ENCODE measurements at regions not wholly inside any gene's neighbourhood (a gene's known extent, or its start where the extent isn't known, plus 50 kb on each side); places are given as distances from the start of the nearest gene placed in this dataset.

DNA sequence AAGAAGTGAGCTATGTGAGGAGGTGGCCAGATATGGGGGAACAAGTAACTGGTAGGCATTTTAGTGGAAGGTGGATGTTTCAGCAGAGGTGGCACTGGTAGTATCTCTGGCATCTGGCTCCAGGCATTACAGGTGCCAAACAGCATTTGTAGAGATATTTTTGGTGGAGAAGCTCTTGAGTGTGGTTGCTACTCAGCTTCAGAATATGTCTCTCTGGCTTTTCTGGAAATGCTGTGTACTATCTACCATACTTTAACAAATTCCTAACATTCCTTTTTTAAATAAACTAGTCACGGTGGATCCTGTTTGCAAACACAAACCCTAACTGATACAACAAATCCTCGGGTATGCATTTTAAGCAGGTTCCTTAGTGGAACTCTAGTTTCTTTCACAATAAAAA, 128.0 kb downstream of the BARX2 start:
- Histone ChIP-seq H3K27ac (ENCODE audit: low read length) (no peak overlapping the region), H3K36me3 (ENCODE audit: control insufficient read depth, insufficient read depth, low read length) (no peaks in the 10 kb centered on the region), H3K9me3 (replicated peaks; ENCODE audit: control insufficient read depth, low read depth, low read length) (no peaks in the 10 kb centered on the region), H3K27me3 (ENCODE audit: control insufficient read depth, insufficient read depth, low read length) (no peaks in the 10 kb centered on the region), H3K4me3 (ENCODE audit: low read length) (no peak overlapping the region), H3K4me1 (ENCODE audit: control insufficient read depth, insufficient read depth, low read length) (no peaks in the 10 kb centered on the region)
- WGBS (ENCODE audit: insufficient coverage), result no CpG with 5 or more reads among the region's 2 CpGs
- no peak for DNase-seq

DNA sequence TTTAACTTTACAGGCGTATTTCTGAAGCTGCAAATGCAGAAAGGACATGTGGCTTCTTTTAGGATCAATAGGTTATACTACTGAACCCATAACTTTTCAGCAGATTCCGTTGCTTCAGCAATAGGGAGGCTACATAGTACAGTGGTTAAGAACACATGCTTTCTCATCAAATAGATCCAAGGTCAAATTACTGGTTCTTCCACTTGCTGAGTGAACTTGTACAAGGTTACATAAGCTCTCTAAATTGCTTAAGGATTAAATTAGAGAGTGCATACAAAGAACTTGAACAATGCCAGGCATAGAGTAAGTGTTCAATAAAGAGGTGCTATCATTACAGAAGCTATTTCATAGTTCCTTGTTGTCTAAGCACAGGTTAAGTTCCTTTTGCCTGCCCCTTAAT, 129.6 kb downstream of the BARX2 start:
- Histone ChIP-seq H3K36me3 (ENCODE audit: control insufficient read depth, insufficient read depth, low read length) (no peaks in the 10 kb centered on the region), H3K4me3 (ENCODE audit: low read length) (no peak overlapping the region), H3K27ac (ENCODE audit: low read length) (no peak overlapping the region), H3K9me3 (replicated peaks; ENCODE audit: control insufficient read depth, low read depth, low read length) (no peaks in the 10 kb centered on the region), H3K4me1 (ENCODE audit: control insufficient read depth, insufficient read depth, low read length) (no peaks in the 10 kb centered on the region), H3K27me3 (ENCODE audit: control insufficient read depth, insufficient read depth, low read length) (no peaks in the 10 kb centered on the region)
- no CpG with 5 or more reads among the region's 2 CpGs for WGBS (ENCODE audit: insufficient coverage)
- DNase-seq, result no peak

DNA sequence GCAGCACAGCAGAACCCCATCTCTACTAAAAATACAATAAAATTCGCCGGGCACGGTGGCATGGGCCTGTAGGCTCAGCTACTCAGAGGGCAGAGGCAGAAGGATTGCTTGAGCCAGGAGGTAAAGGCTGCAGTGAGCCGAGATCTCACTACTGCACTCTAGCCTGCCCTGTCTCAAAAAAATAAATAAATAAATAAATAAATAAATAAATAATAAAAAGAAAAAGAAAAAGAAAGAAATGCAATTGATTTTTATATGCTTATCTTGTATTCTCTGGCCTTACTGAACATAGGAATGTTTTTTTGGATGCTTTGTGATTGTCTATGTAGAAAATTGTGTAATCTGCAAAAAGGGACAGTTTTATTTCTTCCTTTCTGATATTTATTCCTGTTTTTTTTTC, 132.5 kb downstream of the BARX2 start:
- Histone ChIP-seq H3K27me3 (ENCODE audit: control insufficient read depth, insufficient read depth, low read length) (no peaks in the 10 kb centered on the region), H3K36me3 (ENCODE audit: control insufficient read depth, insufficient read depth, low read length) (no peaks in the 10 kb centered on the region), H3K4me3 (ENCODE audit: low read length) (no peak overlapping the region), H3K27ac (ENCODE audit: low read length) (no peak overlapping the region), H3K4me1 (ENCODE audit: control insufficient read depth, insufficient read depth, low read length) (no peaks in the 10 kb centered on the region), H3K9me3 (replicated peaks; ENCODE audit: control insufficient read depth, low read depth, low read length) (no peaks in the 10 kb centered on the region)
- no peak for DNase-seq
- no CpG with 5 or more reads among the region's 4 CpGs for whole genome bisulfite sequencing (ENCODE audit: insufficient coverage)

DNA sequence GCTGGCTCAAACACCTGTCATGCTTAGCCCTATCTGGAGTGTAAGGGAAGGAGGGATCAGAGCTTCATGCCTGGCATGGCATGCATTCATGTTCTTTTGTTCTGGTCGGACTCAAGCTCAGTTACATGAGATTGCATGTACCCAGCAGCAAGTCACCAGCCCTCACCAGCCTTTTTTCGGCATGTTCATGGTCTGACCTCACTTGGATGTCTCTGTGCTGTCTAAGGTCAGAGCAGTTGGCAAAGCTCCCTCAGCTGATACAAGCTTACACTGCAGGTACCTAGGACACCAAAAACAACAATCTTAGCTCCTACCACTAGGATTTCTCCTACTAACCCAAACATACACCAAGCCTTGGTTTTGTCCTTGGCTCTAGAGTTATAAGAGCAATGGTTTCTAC, 152.6 kb downstream of the BARX2 start:
- 71% methylated on average over 2 of the region's 2 CpGs for WGBS (ENCODE audit: insufficient coverage)

DNA sequence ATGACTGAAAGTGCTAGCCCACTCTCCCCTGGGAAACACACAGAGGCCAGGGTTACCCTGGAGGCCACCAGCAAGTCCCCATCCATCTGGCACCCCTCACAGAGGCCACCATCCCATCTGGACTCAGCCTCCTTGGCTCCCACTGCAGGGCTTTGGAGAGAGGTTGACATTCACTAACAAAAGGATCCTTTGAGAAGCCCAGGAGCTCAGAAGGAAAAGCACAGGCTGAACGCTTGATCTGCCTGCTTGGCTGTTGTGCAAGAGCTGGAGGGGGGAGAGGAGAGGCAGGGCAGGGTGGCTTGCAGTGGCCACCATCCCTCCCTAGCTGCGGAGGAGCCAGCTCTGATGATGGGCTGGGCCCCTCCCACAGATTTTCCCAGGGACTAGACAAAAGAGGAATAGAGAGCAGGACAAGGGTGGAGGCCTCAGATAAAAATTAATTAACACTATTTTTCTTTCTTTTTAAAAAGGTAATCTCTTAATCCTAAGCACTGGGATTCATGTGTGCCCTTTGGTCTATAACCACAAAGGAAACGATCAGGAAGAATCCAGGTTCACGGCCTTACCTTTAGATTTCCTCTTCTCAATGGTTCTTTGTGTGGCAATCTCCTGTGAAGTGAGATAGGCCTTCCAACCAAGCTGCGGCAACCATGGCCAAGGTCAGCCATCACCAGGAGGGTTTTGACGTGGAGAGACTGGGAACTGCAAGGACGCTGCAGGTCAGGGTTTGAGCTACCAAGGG, 154.7 kb downstream of the BARX2 start:
- Histone ChIP-seq H3K27me3 (ENCODE audit: control insufficient read depth, insufficient read depth, low read length) (no peaks in the 10 kb centered on the region), H3K27ac (ENCODE audit: low read length) (no peak overlapping the region)
- 81% methylated on average over 6 of the region's 7 CpGs for WGBS (ENCODE audit: insufficient coverage)

More for the DNA sequence above, 152.6 kb downstream of the BARX2 start:
- H3K36me3 ChIP-seq (ENCODE audit: control insufficient read depth, insufficient read depth, low read length), result no peaks in the 10 kb centered on the region
- no peaks in the 10 kb centered on the region for H3K4me1 ChIP-seq (ENCODE audit: control insufficient read depth, insufficient read depth, low read length)
- DNase-seq, result no peak
- H3K27ac ChIP-seq (ENCODE audit: low read length), result no peak overlapping the region
- no peak overlapping the region for H3K4me3 ChIP-seq (ENCODE audit: low read length)
- H3K27me3 ChIP-seq (ENCODE audit: control insufficient read depth, insufficient read depth, low read length), result no peaks in the 10 kb centered on the region
- no peaks in the 10 kb centered on the region for H3K9me3 ChIP-seq (replicated peaks; ENCODE audit: control insufficient read depth, low read depth, low read length)

DNA sequence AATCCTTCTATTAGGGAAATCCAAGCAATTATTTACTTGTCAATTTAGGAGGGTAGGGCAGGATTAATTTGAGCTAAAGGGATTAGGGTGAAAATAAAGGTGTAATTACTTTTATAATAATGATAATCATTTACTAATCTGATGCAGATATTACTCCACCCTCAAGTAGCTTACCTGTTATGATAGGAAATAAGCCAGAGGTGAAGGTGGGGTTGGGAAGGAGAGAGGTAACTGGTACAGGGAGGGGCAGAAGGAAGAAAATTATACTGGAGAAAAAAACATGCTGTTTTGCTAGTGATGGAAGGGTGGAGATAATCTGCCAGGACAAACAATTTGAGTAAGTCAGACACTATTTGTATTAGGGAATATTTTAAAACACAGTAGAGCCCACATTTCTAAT, 157.7 kb downstream of the BARX2 start:
- Histone ChIP-seq H3K27me3 (ENCODE audit: control insufficient read depth, insufficient read depth, low read length) (no peaks in the 10 kb centered on the region), H3K27ac (ENCODE audit: low read length) (no peak overlapping the region), H3K4me1 (ENCODE audit: control insufficient read depth, insufficient read depth, low read length) (no peaks in the 10 kb centered on the region), H3K9me3 (replicated peaks; ENCODE audit: control insufficient read depth, low read depth, low read length) (peaks cover 5% of the 10 kb centered on the region), H3K36me3 (ENCODE audit: control insufficient read depth, insufficient read depth, low read length) (no peaks in the 10 kb centered on the region), H3K4me3 (ENCODE audit: low read length) (no peak overlapping the region)
- DNase-seq, result no peak

More for the DNA sequence above, 154.7 kb downstream of the BARX2 start:
- H3K9me3 ChIP-seq (replicated peaks; ENCODE audit: control insufficient read depth, low read depth, low read length), result no peaks in the 10 kb centered on the region
- no peak for DNase-seq
- no peaks in the 10 kb centered on the region for H3K4me1 ChIP-seq (ENCODE audit: control insufficient read depth, insufficient read depth, low read length)
- no peak overlapping the region for H3K4me3 ChIP-seq (ENCODE audit: low read length)
- H3K36me3 ChIP-seq (ENCODE audit: control insufficient read depth, insufficient read depth, low read length), result no peaks in the 10 kb centered on the region

DNA sequence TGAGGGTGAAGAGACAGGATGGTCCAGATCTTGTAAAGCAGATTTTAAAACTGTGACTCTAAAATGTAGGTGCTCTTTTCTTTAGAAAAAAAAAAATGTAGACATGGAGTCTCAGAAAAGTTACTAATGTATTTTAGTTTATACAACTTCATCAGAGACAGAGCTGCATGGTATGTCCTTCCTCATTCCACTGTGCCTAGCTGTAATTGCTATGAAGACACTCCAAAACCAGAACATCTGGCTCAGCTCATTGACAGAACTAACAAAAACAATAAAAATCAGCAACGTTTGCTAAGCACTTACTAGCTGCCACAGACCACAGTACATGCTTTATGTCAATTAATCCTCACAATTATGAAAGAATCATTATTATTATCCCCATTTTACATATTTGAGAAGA, 160.7 kb downstream of the BARX2 start:
- Histone ChIP-seq H3K27me3 (ENCODE audit: control insufficient read depth, insufficient read depth, low read length) (no peaks in the 10 kb centered on the region), H3K27ac (ENCODE audit: low read length) (no peak overlapping the region), H3K4me1 (ENCODE audit: control insufficient read depth, insufficient read depth, low read length) (no peaks in the 10 kb centered on the region), H3K36me3 (ENCODE audit: control insufficient read depth, insufficient read depth, low read length) (no peaks in the 10 kb centered on the region), H3K9me3 (replicated peaks; ENCODE audit: control insufficient read depth, low read depth, low read length) (peaks cover 6% of the 10 kb centered on the region), H3K4me3 (ENCODE audit: low read length) (no peak overlapping the region)
- DNase-seq, result no peak
- no CpG with 5 or more reads among the region's 1 CpG for WGBS (ENCODE audit: insufficient coverage)

DNA sequence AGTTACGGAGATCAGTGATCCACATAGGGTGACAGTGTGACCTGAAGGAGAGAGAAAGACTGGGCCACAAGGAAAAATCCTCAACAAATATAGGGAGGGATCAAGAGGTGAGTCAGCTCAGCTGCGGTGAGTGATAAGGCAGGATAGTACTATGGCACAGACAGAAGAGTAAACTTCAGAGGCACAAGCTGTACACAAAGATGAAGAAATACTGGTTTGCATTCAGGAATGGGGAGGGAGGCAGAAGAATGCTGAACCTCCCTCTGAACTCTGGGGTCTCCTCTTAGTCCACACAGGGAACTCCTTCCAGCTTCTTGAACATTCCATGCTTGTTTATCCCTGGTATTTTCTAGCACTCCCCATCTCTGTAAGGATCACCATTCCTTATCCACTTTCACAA, 162.7 kb downstream of the BARX2 start:
- Histone ChIP-seq H3K27ac (ENCODE audit: low read length) (no peak overlapping the region), H3K9me3 (replicated peaks; ENCODE audit: control insufficient read depth, low read depth, low read length) (peaks cover 6% of the 10 kb centered on the region)
- 100% methylated on average over 1 of the region's 2 CpGs for WGBS (ENCODE audit: insufficient coverage)

DNA sequence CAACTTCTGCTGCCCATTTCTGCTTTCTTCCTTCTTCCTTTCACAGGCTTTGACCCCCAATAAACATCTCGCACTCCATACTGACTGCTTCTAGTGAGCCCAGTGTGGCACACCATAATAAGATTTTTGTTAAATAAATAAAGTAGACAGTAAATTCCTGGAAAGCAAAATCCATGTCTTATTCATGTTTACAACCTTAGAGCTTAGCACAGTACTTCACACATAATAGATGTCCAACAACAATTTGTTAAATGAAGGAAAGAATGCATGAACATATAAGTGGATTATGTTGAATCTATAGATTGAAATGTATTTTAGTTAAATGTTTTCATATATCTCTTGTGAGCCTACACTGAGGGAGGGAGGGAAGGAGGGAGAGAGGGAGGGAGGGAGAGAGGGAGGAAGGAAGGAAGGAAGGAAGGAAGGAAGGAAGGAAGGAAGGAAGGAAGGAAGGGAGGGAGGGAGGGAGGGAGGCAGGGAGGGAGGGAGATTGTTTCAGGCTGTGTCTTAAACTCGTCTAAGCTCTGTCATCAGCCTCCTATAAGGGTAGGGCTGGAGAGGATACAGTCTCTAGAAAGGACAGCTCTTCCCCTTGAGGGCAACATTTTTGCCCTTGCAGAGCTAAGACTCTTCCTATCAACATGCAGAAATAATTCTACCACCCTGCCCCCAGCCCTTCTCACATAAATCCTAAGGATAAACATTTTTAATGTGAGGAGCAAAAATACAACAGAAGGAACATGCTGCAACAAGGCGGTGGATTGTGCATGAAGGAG, 168.1 kb downstream of the BARX2 start:
- Histone ChIP-seq H3K9me3 (replicated peaks; ENCODE audit: control insufficient read depth, low read depth, low read length) (peaks cover 2% of the 10 kb centered on the region), H3K27me3 (ENCODE audit: control insufficient read depth, insufficient read depth, low read length) (no peaks in the 10 kb centered on the region), H3K36me3 (ENCODE audit: control insufficient read depth, insufficient read depth, low read length) (no peaks in the 10 kb centered on the region), H3K4me3 (ENCODE audit: low read length) (no peak overlapping the region), H3K27ac (ENCODE audit: low read length) (no peak overlapping the region), H3K4me1 (ENCODE audit: control insufficient read depth, insufficient read depth, low read length) (no peaks in the 10 kb centered on the region)
- DNase-seq, result no peak
- WGBS (ENCODE audit: insufficient coverage), result 100% methylated on average over 1 of the region's 3 CpGs

More for the DNA sequence above, 162.7 kb downstream of the BARX2 start:
- no peaks in the 10 kb centered on the region for H3K4me1 ChIP-seq (ENCODE audit: control insufficient read depth, insufficient read depth, low read length)
- no peaks in the 10 kb centered on the region for H3K36me3 ChIP-seq (ENCODE audit: control insufficient read depth, insufficient read depth, low read length)
- no peaks in the 10 kb centered on the region for H3K27me3 ChIP-seq (ENCODE audit: control insufficient read depth, insufficient read depth, low read length)
- no peak overlapping the region for H3K4me3 ChIP-seq (ENCODE audit: low read length)
- no peak for DNase-seq

DNA sequence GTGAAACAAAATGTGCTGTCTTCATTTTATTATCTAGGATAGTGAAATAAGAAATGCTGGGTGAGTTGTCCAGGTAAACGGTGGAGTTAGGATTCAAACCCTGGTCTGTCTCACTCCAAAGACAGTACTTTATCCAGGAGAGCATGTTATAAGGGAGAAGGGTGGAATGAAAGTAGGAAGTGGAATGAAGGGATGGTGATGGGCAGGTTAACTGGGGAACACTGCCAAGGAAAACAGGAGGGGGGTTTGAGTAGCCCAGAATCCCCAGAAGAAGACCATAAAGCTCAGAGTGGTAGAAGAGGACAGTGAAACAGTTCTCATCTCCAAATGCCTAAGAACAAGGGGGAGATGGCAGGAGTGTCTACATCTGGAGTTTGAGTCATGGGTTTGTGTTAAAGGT, 169.0 kb downstream of the BARX2 start:
- Histone ChIP-seq H3K36me3 (ENCODE audit: control insufficient read depth, insufficient read depth, low read length) (no peaks in the 10 kb centered on the region), H3K27me3 (ENCODE audit: control insufficient read depth, insufficient read depth, low read length) (no peaks in the 10 kb centered on the region), H3K27ac (ENCODE audit: low read length) (no peak overlapping the region), H3K4me3 (ENCODE audit: low read length) (no peak overlapping the region), H3K9me3 (replicated peaks; ENCODE audit: control insufficient read depth, low read depth, low read length) (peaks cover 2% of the 10 kb centered on the region), H3K4me1 (ENCODE audit: control insufficient read depth, insufficient read depth, low read length) (no peaks in the 10 kb centered on the region)
- DNase-seq, result no peak
- no CpG with 5 or more reads among the region's 1 CpG for WGBS (ENCODE audit: insufficient coverage)

Data from muscle of leg (tissue), 3 donors.